GM12872 (cell line): ENCODE measurements at regions not wholly inside any gene's neighbourhood (a gene's known extent, or its start where the extent isn't known, plus 50 kb on each side); places are given as distances from the start of the nearest gene placed in this dataset.
A peak's percentile ranks its signal among the peaks of the same experiment; 100 is the strongest.

ENCODE experiments used
- TF ChIP-seq, protein P1 (sequence below): IDR thresholded peaks from 3 replicates; pipeline ENCODE4 v1.5.1; 2011; ENCODE audit warnings: low read depth, mild to moderate bottlenecking, low read length, moderate library complexity; ENCODE audit not compliant: insufficient read depth

- TF ChIP-seq, protein P1, sequence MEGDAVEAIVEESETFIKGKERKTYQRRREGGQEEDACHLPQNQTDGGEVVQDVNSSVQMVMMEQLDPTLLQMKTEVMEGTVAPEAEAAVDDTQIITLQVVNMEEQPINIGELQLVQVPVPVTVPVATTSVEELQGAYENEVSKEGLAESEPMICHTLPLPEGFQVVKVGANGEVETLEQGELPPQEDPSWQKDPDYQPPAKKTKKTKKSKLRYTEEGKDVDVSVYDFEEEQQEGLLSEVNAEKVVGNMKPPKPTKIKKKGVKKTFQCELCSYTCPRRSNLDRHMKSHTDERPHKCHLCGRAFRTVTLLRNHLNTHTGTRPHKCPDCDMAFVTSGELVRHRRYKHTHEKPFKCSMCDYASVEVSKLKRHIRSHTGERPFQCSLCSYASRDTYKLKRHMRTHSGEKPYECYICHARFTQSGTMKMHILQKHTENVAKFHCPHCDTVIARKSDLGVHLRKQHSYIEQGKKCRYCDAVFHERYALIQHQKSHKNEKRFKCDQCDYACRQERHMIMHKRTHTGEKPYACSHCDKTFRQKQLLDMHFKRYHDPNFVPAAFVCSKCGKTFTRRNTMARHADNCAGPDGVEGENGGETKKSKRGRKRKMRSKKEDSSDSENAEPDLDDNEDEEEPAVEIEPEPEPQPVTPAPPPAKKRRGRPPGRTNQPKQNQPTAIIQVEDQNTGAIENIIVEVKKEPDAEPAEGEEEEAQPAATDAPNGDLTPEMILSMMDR, result no peak
Measured at GRCh38 chr12:45540661-45541341, 188.7 kb upstream of the ARID2 start.

- TF ChIP-seq, protein P1, result peak; percentile 89
Measured at GRCh38 chr12:45543887-45544286, 185.6 kb upstream of the ARID2 start.

DNA sequence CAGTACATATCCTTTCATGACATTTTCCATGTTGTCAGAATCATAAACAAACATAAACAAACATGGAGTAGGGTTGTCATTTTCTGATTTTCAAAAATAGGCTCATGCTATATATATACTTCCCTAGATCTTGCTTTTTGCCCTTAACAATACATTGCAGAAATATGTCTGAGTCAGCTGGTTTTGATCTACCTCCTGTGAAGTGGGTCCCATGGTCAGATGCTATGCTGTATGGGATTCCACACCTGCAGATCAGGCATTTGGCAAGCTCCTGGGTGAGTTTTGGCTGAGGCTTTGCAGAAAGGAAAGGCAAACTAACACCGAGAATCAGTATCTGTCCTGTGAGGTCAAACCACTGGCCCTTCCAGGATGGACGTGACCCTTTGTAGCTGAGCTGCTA is 183.0 kb upstream of the ARID2 start:
- TF ChIP-seq, protein P1, result no peak

DNA sequence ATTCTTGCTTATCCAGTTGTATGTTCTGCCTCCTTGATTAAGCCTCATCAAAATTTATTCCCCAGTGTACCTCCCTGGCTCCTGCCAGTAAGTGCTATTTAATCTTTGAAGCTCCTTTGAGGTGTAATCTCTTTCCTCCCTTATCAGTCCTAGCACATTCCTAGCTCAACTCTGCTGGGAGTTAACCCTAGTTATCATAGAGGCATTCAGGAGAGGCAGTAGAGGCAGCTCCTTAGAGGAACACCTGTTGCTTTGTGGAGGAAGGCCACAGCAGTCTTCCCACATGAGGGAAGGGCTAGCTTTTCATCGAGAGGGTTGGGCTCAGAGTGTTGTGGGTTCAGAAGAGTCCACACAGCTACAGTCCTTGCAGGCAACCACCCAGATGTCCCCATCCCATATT is 182.4 kb upstream of the ARID2 start:
- TF ChIP-seq, protein P1, result no peak

DNA sequence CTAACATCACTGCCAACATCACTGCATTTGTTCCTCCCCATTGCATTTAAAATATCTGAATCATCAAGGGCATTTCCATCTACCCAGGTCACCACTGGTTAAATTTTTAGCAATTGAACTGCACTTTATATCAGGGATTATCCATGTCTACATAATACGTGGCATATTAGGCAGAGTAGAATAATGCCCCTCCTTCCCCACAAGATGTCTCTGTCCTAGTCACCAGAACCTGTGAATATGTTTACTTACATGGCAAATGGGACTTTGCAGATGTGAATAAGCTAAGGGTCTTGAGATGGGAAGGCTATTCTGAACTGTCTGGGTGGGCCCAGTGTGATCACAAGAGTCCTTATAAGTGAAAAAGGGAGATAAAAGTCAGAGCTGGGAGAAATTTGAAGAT is 181.7 kb upstream of the ARID2 start:
- TF ChIP-seq, protein P1, result peak; percentile 32; the same call in 1 of the 3 replicates

DNA sequence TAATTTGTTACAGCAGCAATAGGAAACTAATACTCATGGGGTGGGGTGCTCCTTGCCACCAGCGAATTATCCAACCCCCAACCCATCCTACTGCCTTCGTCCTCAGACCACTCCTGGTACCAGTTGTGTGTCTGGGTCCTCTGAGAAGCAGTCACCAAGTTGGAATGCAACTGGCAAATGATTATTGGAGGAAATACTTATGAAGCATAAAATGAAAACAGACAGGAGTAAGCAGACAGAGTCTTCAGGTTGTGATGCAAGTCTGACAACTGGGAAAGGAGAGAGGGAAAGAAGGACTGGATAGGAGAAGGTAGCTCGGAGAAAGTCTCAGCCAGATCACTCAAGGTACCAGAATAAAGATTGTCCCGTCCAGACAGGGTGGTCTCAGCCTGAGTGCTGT is 181.1 kb upstream of the ARID2 start:
- TF ChIP-seq, protein P1, result no peak

- TF ChIP-seq, protein P1, result no peak
Measured at GRCh38 chr12:45549337-45549902, 180.1 kb upstream of the ARID2 start.
